Prostate gland (tissue), 2 donors: ENCODE measurements at regions not wholly inside any gene's neighbourhood (a gene's known extent, or its start where the extent isn't known, plus 50 kb on each side); places are given as distances from the start of the nearest gene placed in this dataset.
"Not testable (repeated sequence)": the region's sequence is repeated elsewhere in the genome, so short reads cannot be mapped to it uniquely, and the experiment has no call there.

Experiments used
- DNase-seq: peaks from one replicate; pipeline ENCODE4 v3.0.0-alpha.2; 2019; ENCODE audit warnings: low spot score
- H3K27ac ChIP-seq, 2 donors: fragments of 200-600 bp; sonication (generic); 2 replicates each; pipeline ENCODE4 v1.5.1; 2017 to 2019
- H3K27me3 ChIP-seq: fragments of 200-600 bp; sonication (generic); replicated peaks from 2 replicates; pipeline ENCODE4 v1.5.1; 2019; ENCODE audit not compliant: insufficient read depth
- H3K36me3 ChIP-seq, 2 donors: fragments of 200-600 bp; sonication (generic); 1 replicate in 1 of 2; 2 replicates in 1 of 2; pipeline versions ENCODE4 v1.5.1 to v1.8.1; 2017 to 2019
- H3K4me1 ChIP-seq: fragments of 200-600 bp; sonication (generic); replicated peaks from 2 replicates; pipeline ENCODE4 v1.5.1; 2019
- H3K4me3 ChIP-seq, 2 donors: fragments of 200-600 bp; sonication (generic); 2 replicates each; pipeline ENCODE4 v1.5.1; 2017 to 2019
- H3K9me3 ChIP-seq: fragments of 200-600 bp; sonication (generic); 2 replicates; pipeline ENCODE4 v1.5.1; 2017
- CTCF ChIP-seq, 4 experiments: fragments of 200-600 bp in 2 of 4; fragments of 450-650 bp in 2 of 4; sonication (generic) in 2 of 4; IDR thresholded peaks; 1 replicate in 3 of 4; 2 replicates in 1 of 4; pipeline ENCODE4 v1.5.1; 2016 to 2019; ENCODE audit warnings: antibody characterized with exemption in 4 of 4, mild to moderate bottlenecking in 2 of 4, moderate library complexity in 2 of 4
- POLR2A ChIP-seq: fragments of 450-650 bp; IDR thresholded peaks from one replicate; pipeline ENCODE4 v1.6.1; 2016; ENCODE audit warnings: antibody characterized with exemption, mild to moderate bottlenecking
- POLR2AphosphoS5 ChIP-seq: sonication (generic); formaldehyde crosslinking; IDR thresholded peaks from one replicate; pipeline ENCODE4 v1.6.1; 2017; ENCODE audit warnings: antibody characterized with exemption
- WGBS: methylation state at CpG from one replicate; pipeline ENCODE4 v1.1.5; 2018; 5-methylcytosine and 5-hydroxymethylcytosine counted together
- intact Hi-C: fragments of 100-400 bp; cut with DNase I; formaldehyde crosslinking; loops from one replicate; pipeline ENCODE4 v1.14.2; 2022

GRCh38 chr6:56727097-56727850 lies 84.6 kb upstream of the DST start:
- intact Hi-C loops = no loop called here
- 43% methylated on average over 4 of the region's 4 CpGs for WGBS
- H3K4me1 ChIP-seq = no peaks in the 10 kb centered on the region
- no peak overlapping the region for H3K4me3 ChIP-seq
- no peak for DNase-seq
- H3K9me3 ChIP-seq = no peaks in the 10 kb centered on the region
- no peaks in the 10 kb centered on the region for H3K27me3 ChIP-seq
- no peaks in the 10 kb centered on the region for H3K36me3 ChIP-seq
- no peak for TF ChIP-seq POLR2A
- no peak for TF ChIP-seq CTCF (IDR thresholded peaks at IDR 0.05)
- no peak for TF ChIP-seq POLR2AphosphoS5
- H3K27ac ChIP-seq = no peak overlapping the region

GRCh38 chr6:56725254-56725653 lies 82.6 kb upstream of the DST start:
- no peak for DNase-seq
- Histone ChIP-seq H3K27me3 (no peaks in the 10 kb centered on the region), H3K4me1 (no peaks in the 10 kb centered on the region), H3K9me3 (no peaks in the 10 kb centered on the region), H3K36me3 (no peaks in the 10 kb centered on the region), H3K27ac (no peak overlapping the region), H3K4me3 (no peak overlapping the region)
- TF ChIP-seq CTCF (IDR thresholded peaks at IDR 0.05) = no peak
- TF ChIP-seq POLR2A = no peak
- TF ChIP-seq POLR2AphosphoS5 = no peak
- intact Hi-C loops = no loop called here
- WGBS = 88% methylated on average over 2 of the region's 2 CpGs

- no peak overlapping the region for H3K4me3 ChIP-seq
- no peaks in the 10 kb centered on the region for H3K36me3 ChIP-seq
- no peak for TF ChIP-seq POLR2AphosphoS5
- TF ChIP-seq CTCF (IDR thresholded peaks at IDR 0.05) = no peak
- no peak for TF ChIP-seq POLR2A
- no peaks in the 10 kb centered on the region for H3K9me3 ChIP-seq
- DNase-seq = no peak
- intact Hi-C loops = no loop called here
- no peaks in the 10 kb centered on the region for H3K27me3 ChIP-seq
- WGBS = 78% methylated on average over 2 of the region's 2 CpGs
- H3K27ac ChIP-seq = no peak overlapping the region
- H3K4me1 ChIP-seq = no peaks in the 10 kb centered on the region
These were observed 81.8 kb upstream of the DST start for GRCh38 chr6:56724455-56724854.

GRCh38 chr6:56720882-56721281 lies 78.2 kb upstream of the DST start:
- intact Hi-C loops = no loop called here
- TF ChIP-seq POLR2A = no peak
- Histone ChIP-seq H3K27ac (no peak overlapping the region), H3K4me3 (no peak overlapping the region), H3K4me1 (no peaks in the 10 kb centered on the region), H3K9me3 (no peaks in the 10 kb centered on the region), H3K36me3 (no peaks in the 10 kb centered on the region), H3K27me3 (no peaks in the 10 kb centered on the region)
- WGBS = 96% methylated on average over 8 of the region's 25 CpGs
- DNase-seq = no peak

GRCh38 chr6:56720202-56720601 lies 77.5 kb upstream of the DST start:
- WGBS = 97% methylated on average over 4 of the region's 4 CpGs

GRCh38 chr6:56719315-56720058 lies 76.8 kb upstream of the DST start:
- H3K36me3 ChIP-seq, H3K4me1 ChIP-seq, H3K27me3 ChIP-seq, H3K27ac ChIP-seq, intact Hi-C loops, H3K4me3 ChIP-seq, DNase-seq, H3K9me3 ChIP-seq: not testable (repeated sequence)
- 94% methylated on average over 13 of the region's 13 CpGs for WGBS

More at GRCh38 chr6:56720202-56720601, 77.5 kb upstream of the DST start:
- H3K4me3 ChIP-seq, DNase-seq, H3K9me3 ChIP-seq, H3K27ac ChIP-seq, H3K36me3 ChIP-seq, H3K4me1 ChIP-seq, H3K27me3 ChIP-seq, intact Hi-C loops: not testable (repeated sequence)
